ENCODE measurements at regions not wholly inside any gene's neighbourhood (a gene's known extent, or its start where the extent isn't known, plus 50 kb on each side); places are given as distances from the start of the nearest gene placed in this dataset.

DNA sequence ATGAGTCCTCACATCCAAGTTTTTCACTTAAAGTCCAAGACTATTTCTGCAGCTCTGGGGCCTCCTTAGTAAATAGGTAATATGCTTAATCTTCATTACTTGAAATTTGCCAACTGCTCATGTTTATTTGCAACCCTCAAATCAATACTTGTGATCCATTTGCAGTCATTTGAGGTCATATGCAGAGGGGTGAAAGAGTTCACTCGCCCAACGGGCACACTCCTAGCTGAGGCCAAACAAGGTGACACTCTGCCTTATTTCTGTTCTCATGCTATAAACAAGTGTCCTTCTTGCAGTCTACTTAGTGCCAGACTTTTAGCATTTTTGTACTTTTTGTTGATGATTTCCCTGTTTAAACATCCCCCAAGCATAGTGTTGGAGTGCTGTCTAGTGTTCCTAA lies 409.9 kb downstream of the AEBP2 start (continued):
- TF ChIP-seq ATF3 (IDR thresholded peaks at IDR 0.05) (no peak), NR2F2 (IDR thresholded peaks at IDR 0.05) (no peak), GABPA (IDR thresholded peaks at IDR 0.05 in 1 of 2, conservative IDR thresholded peaks at IDR 0.05 in 1 of 2) (no peak), HNF4G (IDR thresholded peaks at IDR 0.05) (no peak), TAF1 (conservative IDR thresholded peaks at IDR 0.05) (no peak)
- TF ChIP-seq, protein P1, sequence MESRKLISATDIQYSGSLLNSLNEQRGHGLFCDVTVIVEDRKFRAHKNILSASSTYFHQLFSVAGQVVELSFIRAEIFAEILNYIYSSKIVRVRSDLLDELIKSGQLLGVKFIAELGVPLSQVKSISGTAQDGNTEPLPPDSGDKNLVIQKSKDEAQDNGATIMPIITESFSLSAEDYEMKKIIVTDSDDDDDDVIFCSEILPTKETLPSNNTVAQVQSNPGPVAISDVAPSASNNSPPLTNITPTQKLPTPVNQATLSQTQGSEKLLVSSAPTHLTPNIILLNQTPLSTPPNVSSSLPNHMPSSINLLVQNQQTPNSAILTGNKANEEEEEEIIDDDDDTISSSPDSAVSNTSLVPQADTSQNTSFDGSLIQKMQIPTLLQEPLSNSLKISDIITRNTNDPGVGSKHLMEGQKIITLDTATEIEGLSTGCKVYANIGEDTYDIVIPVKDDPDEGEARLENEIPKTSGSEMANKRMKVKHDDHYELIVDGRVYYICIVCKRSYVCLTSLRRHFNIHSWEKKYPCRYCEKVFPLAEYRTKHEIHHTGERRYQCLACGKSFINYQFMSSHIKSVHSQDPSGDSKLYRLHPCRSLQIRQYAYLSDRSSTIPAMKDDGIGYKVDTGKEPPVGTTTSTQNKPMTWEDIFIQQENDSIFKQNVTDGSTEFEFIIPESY (IDR thresholded peaks at IDR 0.05), result no peak

DNA sequence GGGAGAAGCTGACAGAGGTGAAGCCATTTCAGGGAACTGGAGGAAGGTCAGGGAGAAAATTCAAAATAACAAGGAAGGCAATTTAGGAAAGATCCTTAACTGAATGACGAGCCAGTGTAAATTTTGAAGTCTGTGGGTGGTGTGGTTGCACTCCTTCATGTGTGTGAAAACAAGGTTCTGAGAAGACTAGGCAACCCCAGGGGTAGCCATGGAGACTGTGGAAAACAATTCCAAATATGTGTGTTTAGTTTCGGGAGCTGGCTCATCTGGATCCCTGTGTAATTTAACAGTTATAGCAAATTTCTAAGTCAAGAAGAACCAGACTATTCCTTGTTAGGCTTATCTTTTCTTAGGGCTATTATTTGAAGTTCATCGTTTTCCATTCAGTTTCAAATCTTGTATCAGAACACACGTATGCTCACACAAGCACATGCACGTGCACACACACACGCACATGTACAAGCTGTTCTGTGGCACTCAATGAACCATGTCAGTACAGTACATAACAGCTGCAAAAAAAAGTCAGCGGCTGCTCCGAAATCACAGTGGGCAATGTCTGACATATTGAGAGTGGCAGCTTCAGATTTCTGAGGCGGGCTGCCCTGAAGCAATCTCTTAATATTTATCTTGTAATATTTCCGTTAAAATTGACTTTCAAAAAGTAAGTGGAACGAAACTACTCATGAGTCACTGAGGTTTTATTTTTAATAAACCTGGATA lies 411.2 kb downstream of the AEBP2 start:
- TF ChIP-seq NR2F2 (IDR thresholded peaks at IDR 0.05) (no peak), CTCF (IDR thresholded peaks at IDR 0.05; ENCODE audit: low read depth, low read length, missing input control) (no peak), HNF4G (IDR thresholded peaks at IDR 0.05) (no peak), MAX (IDR thresholded peaks at IDR 0.05) (no peak), EGR1 (IDR thresholded peaks at IDR 0.05; ENCODE audit: low read depth in 2 of 2) (no peak)
- Histone ChIP-seq H3K4me3 (ENCODE audit: low read depth in 1 of 3, low read length in 3 of 3) (no peak overlapping the region), H3K9ac (ENCODE audit: low read depth in 1 of 2, low read length in 2 of 2) (no peak overlapping the region), H3K27me3 (ENCODE audit: control insufficient read depth in 4 of 4, insufficient read depth in 4 of 4, low read length in 3 of 4) (no peaks in the 10 kb centered on the region), H3K9me3 (ENCODE audit: control insufficient read depth in 4 of 4, low read length in 3 of 4) (peaks cover 0 to 2% (median 0%) of the 10 kb centered on the region in 4 donors), H3K36me3 (ENCODE audit: control insufficient read depth in 4 of 4, insufficient read depth in 3 of 4, low read depth in 1 of 4, low read length in 3 of 4) (no peaks in the 10 kb centered on the region), H3K4me1 (ENCODE audit: control insufficient read depth in 4 of 4, insufficient read depth in 4 of 4, low read length in 3 of 4) (peaks cover 0 to 7% (median 5%) of the 10 kb centered on the region in 4 donors), H3K27ac (ENCODE audit: low read depth in 1 of 2, low read length in 2 of 2) (no peak overlapping the region)
- DNase-seq (ENCODE audit: low spot score), result no peak
- WGBS, result 90% methylated on average over 11 of the region's 11 CpGs

- Histone ChIP-seq H3K27ac (ENCODE audit: low read depth in 1 of 2, low read length in 2 of 2) (no peak overlapping the region), H3K9ac (ENCODE audit: low read depth in 1 of 2, low read length in 2 of 2) (no peak overlapping the region), H3K9me3 (ENCODE audit: control insufficient read depth in 4 of 4, low read length in 3 of 4) (peaks cover 0 to 2% (median 0%) of the 10 kb centered on the region in 4 donors), H3K36me3 (ENCODE audit: control insufficient read depth in 4 of 4, insufficient read depth in 3 of 4, low read depth in 1 of 4, low read length in 3 of 4) (no peaks in the 10 kb centered on the region), H3K27me3 (ENCODE audit: control insufficient read depth in 4 of 4, insufficient read depth in 4 of 4, low read length in 3 of 4) (no peaks in the 10 kb centered on the region), H3K4me1 (ENCODE audit: control insufficient read depth in 4 of 4, insufficient read depth in 4 of 4, low read length in 3 of 4) (peaks cover 0 to 7% (median 4%) of the 10 kb centered on the region in 4 donors), H3K4me3 (ENCODE audit: low read depth in 1 of 3, low read length in 3 of 3) (no peak overlapping the region)
- DNase-seq (ENCODE audit: low spot score), result no peak
- no peak for TF ChIP-seq HNF4G (IDR thresholded peaks at IDR 0.05)
- TF ChIP-seq, protein P2, sequence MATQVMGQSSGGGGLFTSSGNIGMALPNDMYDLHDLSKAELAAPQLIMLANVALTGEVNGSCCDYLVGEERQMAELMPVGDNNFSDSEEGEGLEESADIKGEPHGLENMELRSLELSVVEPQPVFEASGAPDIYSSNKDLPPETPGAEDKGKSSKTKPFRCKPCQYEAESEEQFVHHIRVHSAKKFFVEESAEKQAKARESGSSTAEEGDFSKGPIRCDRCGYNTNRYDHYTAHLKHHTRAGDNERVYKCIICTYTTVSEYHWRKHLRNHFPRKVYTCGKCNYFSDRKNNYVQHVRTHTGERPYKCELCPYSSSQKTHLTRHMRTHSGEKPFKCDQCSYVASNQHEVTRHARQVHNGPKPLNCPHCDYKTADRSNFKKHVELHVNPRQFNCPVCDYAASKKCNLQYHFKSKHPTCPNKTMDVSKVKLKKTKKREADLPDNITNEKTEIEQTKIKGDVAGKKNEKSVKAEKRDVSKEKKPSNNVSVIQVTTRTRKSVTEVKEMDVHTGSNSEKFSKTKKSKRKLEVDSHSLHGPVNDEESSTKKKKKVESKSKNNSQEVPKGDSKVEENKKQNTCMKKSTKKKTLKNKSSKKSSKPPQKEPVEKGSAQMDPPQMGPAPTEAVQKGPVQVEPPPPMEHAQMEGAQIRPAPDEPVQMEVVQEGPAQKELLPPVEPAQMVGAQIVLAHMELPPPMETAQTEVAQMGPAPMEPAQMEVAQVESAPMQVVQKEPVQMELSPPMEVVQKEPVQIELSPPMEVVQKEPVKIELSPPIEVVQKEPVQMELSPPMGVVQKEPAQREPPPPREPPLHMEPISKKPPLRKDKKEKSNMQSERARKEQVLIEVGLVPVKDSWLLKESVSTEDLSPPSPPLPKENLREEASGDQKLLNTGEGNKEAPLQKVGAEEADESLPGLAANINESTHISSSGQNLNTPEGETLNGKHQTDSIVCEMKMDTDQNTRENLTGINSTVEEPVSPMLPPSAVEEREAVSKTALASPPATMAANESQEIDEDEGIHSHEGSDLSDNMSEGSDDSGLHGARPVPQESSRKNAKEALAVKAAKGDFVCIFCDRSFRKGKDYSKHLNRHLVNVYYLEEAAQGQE (IDR thresholded peaks at IDR 0.05), result no peak
- WGBS, result 88% methylated on average over 5 of the region's 5 CpGs
These were observed 413.0 kb downstream of the AEBP2 start for GRCh38 chr12:19852100-19852855.
